IMR-90 (cell line): ENCODE measurements at regions not wholly inside any gene's neighbourhood (a gene's known extent, or its start where the extent isn't known, plus 50 kb on each side); places are given as distances from the start of the nearest gene placed in this dataset.

Experiments
- CEBPB ChIP-seq: IDR thresholded peaks from 2 replicates; pipeline ENCODE4 v1.6.1; 2012; ENCODE audit warnings: low read depth, low read length, improper control_type of control experiment
- CTCF ChIP-seq: conservative IDR thresholded peaks from 2 replicates; pipeline ENCODE4 v1.5.1; 2012; ENCODE audit warnings: mild to moderate bottlenecking, low read depth, low read length, improper control_type of control experiment
- FOS ChIP-seq: fragments of 150-350 bp; IDR thresholded peaks from 2 replicates; pipeline ENCODE4 v1.6.1; 2016; ENCODE audit warnings: low read depth, low read length
- MAFK ChIP-seq: IDR thresholded peaks from 2 replicates; pipeline ENCODE4 v1.6.1; 2012; ENCODE audit warnings: low read depth, low read length, improper control_type of control experiment
- MAZ ChIP-seq: IDR thresholded peaks from 2 replicates; pipeline ENCODE4 v1.6.1; 2012; ENCODE audit warnings: low read depth, mild to moderate bottlenecking, low read length, improper control_type of control experiment, moderate library complexity, borderline replicate concordance
- MXI1 ChIP-seq: IDR thresholded peaks from 2 replicates; pipeline ENCODE4 v1.6.1; 2012; ENCODE audit warnings: low read depth, mild to moderate bottlenecking, low read length, moderate library complexity, borderline replicate concordance
- NFE2L2 ChIP-seq: fragments of 150-350 bp; IDR thresholded peaks from 2 replicates; pipeline ENCODE4 v1.6.1; 2016; ENCODE audit warnings: low read depth, mild to moderate bottlenecking, low read length
- POLR2A ChIP-seq: IDR thresholded peaks from 2 replicates; pipeline ENCODE4 v1.6.1; 2012; ENCODE audit warnings: mild to moderate bottlenecking, low read depth, low read length
- RAD21 ChIP-seq: IDR thresholded peaks from 2 replicates; pipeline ENCODE4 v1.6.1; 2012; ENCODE audit warnings: low read length, improper control_type of control experiment
- RFX5 ChIP-seq: IDR thresholded peaks from 2 replicates; pipeline ENCODE4 v1.8.0; 2012; ENCODE audit warnings: low read depth, mild to moderate bottlenecking, low read length, moderate library complexity
- SMC3 ChIP-seq: fragments of 150-350 bp; IDR thresholded peaks from 2 replicates; pipeline ENCODE4 v1.6.1; 2016; ENCODE audit warnings: low read depth, mild to moderate bottlenecking, antibody characterized with exemption, low read length, moderate library complexity
- USF2 ChIP-seq: fragments of 150-350 bp; IDR thresholded peaks from 2 replicates; pipeline ENCODE4 v1.6.1; 2017; ENCODE audit warnings: mild to moderate bottlenecking, antibody characterized with exemption, low read length, low read depth

GRCh38 chr7:126166645-126167044 is 1086.1 kb downstream of the GRM8 start:
- no peak for TF ChIP-seq CTCF
- TF ChIP-seq POLR2A = no peak
- no peak for TF ChIP-seq RFX5
- TF ChIP-seq RAD21 = no peak
- TF ChIP-seq MAFK = no peak
- no peak for TF ChIP-seq USF2
- no peak for TF ChIP-seq FOS
- TF ChIP-seq MXI1 = no peak
- TF ChIP-seq SMC3 = no peak
- TF ChIP-seq NFE2L2 = no peak
- no peak for TF ChIP-seq MAZ
- no peak for TF ChIP-seq CEBPB
